SK-N-SH (cell line): ENCODE measurements at regions not wholly inside any gene's neighbourhood (a gene's known extent, or its start where the extent isn't known, plus 50 kb on each side); places are given as distances from the start of the nearest gene placed in this dataset.

ENCODE experiments used
- CTCF ChIA-PET: fragments of 300-600, 350-600 bp; formaldehyde crosslinking; extraction: SDS; loops from one replicate; lab custom pipeline; 2021; lab: Yijun Ruan, JAX
- POLR2A ChIA-PET: fragments of 350-600 bp; sonication (Branson Sonifier 250); formaldehyde crosslinking; extraction: SDS; loops from one replicate; lab custom pipeline; 2020; ENCODE audit warnings: antibody characterized with exemption, inconsistent platforms; lab: Yijun Ruan, JAX
- DNase-seq: peaks from one replicate; pipeline ENCODE4 v3.0.0; 2012
- H2AFZ ChIP-seq: fragments of 200-600 bp; sonication (generic); 2 replicates; pipeline ENCODE4 v1.8.1; 2016; ENCODE audit warnings: antibody characterized with exemption, mild to moderate bottlenecking, low read depth
- H3F3A ChIP-seq: fragments of 200-600 bp; sonication (generic); replicated peaks from 2 replicates; pipeline ENCODE3; 2016; ENCODE audit warnings: antibody characterized with exemption, mild to moderate bottlenecking; ENCODE audit not compliant: insufficient read depth
- H3K27ac ChIP-seq, 2 experiments: fragments of 200-500 bp in 1 of 2; fragments of 200-600 bp in 1 of 2; sonication (Bioruptor generic) in 1 of 2; sonication (generic), shearing (Covaris generic) in 1 of 2; 2 replicates each; pipeline versions ENCODE4 v1.5.1 to v1.6.1; 2014 to 2016; ENCODE audit warnings: low read depth in 2 of 2, inconsistent platforms in 1 of 2, low read length in 1 of 2, mild to moderate bottlenecking in 1 of 2, mixed read lengths in 1 of 2
- H3K27me3 ChIP-seq: fragments of 200-600 bp; sonication (generic), shearing (Covaris generic); 2 replicates; pipeline ENCODE4 v1.6.1; 2016; ENCODE audit warnings: mixed run types; ENCODE audit not compliant: insufficient read depth
- H3K36me3 ChIP-seq, 2 experiments: fragments of 200-500 bp in 1 of 2; fragments of 200-600 bp in 1 of 2; sonication (Bioruptor generic) in 1 of 2; sonication (generic) in 1 of 2; replicated peaks in 1 of 2; 2 replicates each; pipeline versions ENCODE3 to v1.5.1; 2014 to 2016; ENCODE audit warnings: low read length in 1 of 2, mild to moderate bottlenecking in 1 of 2; ENCODE audit not compliant: insufficient read depth in 2 of 2, control insufficient read depth in 1 of 2
- H3K4me1 ChIP-seq, 2 experiments: fragments of 200-500 bp in 1 of 2; fragments of 200-600 bp in 1 of 2; sonication (Bioruptor generic) in 1 of 2; sonication (generic), shearing (Covaris generic) in 1 of 2; 2 replicates each; pipeline versions ENCODE4 v1.5.1 to v1.6.1; 2014 to 2016; ENCODE audit warnings: low read depth in 1 of 2, low read length in 1 of 2, mixed run types in 1 of 2; ENCODE audit not compliant: insufficient read depth in 2 of 2, control insufficient read depth in 1 of 2
- H3K4me2 ChIP-seq: fragments of 200-600 bp; sonication (generic), shearing (Covaris generic); 2 replicates; pipeline ENCODE4 v1.6.1; 2017; ENCODE audit warnings: mixed run types
- H3K4me3 ChIP-seq, 2 experiments: fragments of 200-500 bp in 1 of 2; fragments of 200-600 bp in 1 of 2; sonication (Bioruptor generic) in 1 of 2; sonication (generic), shearing (Covaris generic) in 1 of 2; 2 replicates each; pipeline versions ENCODE4 v1.5.1 to v1.8.1; 2014 to 2016; ENCODE audit warnings: low read depth in 2 of 2, inconsistent platforms in 1 of 2, low read length in 1 of 2, mild to moderate bottlenecking in 1 of 2, mixed read lengths in 1 of 2, moderate library complexity in 1 of 2
- H3K79me2 ChIP-seq: fragments of 200-600 bp; sonication (generic); 2 replicates; pipeline ENCODE4 v1.8.1; 2017; ENCODE audit warnings: mild to moderate bottlenecking; ENCODE audit not compliant: insufficient read depth
- H3K9ac ChIP-seq: fragments of 200-600 bp; sonication (generic); 2 replicates; pipeline ENCODE4 v1.6.1; 2017; ENCODE audit warnings: mixed run types
- H3K9me2 ChIP-seq: fragments of 200-600 bp; sonication (generic); 2 replicates; pipeline ENCODE4 v1.6.1; 2017; ENCODE audit warnings: mixed run types
- H3K9me3 ChIP-seq: fragments of 200-600 bp; sonication (generic); 2 replicates; pipeline ENCODE4 v1.6.1; 2017; ENCODE audit warnings: mixed run types, mild to moderate bottlenecking, moderate library complexity
- H4K20me1 ChIP-seq: fragments of 200-600 bp; sonication (generic); 2 replicates; pipeline ENCODE4 v1.6.1; 2017; ENCODE audit warnings: mild to moderate bottlenecking, mixed run types; ENCODE audit not compliant: insufficient read depth
- ELF1 ChIP-seq: IDR thresholded peaks from 2 replicates; pipeline ENCODE4 v1.4.0; 2012
- EZH2phosphoT487 ChIP-seq: fragments of 200-600 bp; sonication (generic); IDR thresholded peaks from 2 replicates; pipeline ENCODE4 v1.6.1; 2017; ENCODE audit warnings: low read depth, mixed run types, mild to moderate bottlenecking, antibody characterized with exemption, moderate library complexity, borderline replicate concordance
- FOXJ3 ChIP-seq: sonication (generic); formaldehyde crosslinking; IDR thresholded peaks from 2 replicates; pipeline ENCODE4 v1.5.1; 2020; ENCODE audit warnings: mild to moderate bottlenecking, missing genetic modification reagents
- FOXM1 ChIP-seq: IDR thresholded peaks from 2 replicates; pipeline ENCODE4 v1.4.0; 2012; ENCODE audit warnings: low read depth, mild to moderate bottlenecking
- GATA2 ChIP-seq: sonication (generic); formaldehyde crosslinking; IDR thresholded peaks from 2 replicates; pipeline ENCODE4 v1.5.0; 2020; ENCODE audit warnings: mild to moderate bottlenecking, missing genetic modification reagents
- IRF3 ChIP-seq: fragments of 150-350 bp; IDR thresholded peaks from 2 replicates; pipeline ENCODE4 v1.6.1; 2016; ENCODE audit warnings: mild to moderate bottlenecking, low read depth, low read length
- MAX ChIP-seq: IDR thresholded peaks from 2 replicates; pipeline ENCODE4 v1.4.0; 2012; ENCODE audit warnings: low read depth
- MEF2A ChIP-seq: IDR thresholded peaks from 2 replicates; pipeline ENCODE4 v1.4.0; 2012; ENCODE audit warnings: low read depth, borderline replicate concordance
- POLR2AphosphoS5 ChIP-seq: IDR thresholded peaks from 2 replicates; pipeline ENCODE4 v1.6.1; 2012; ENCODE audit warnings: low read depth, low read length
- RCOR1 ChIP-seq: fragments of 150-350 bp; IDR thresholded peaks from 2 replicates; pipeline ENCODE4 v1.6.1; 2017; ENCODE audit warnings: antibody characterized with exemption, low read length
- RFX5 ChIP-seq: IDR thresholded peaks from 2 replicates; pipeline ENCODE4 v1.6.1; 2012; ENCODE audit warnings: mild to moderate bottlenecking, improper control_type of control experiment, low read length
- SIN3A ChIP-seq: IDR thresholded peaks from 2 replicates; pipeline ENCODE4 v1.6.1; 2012; ENCODE audit warnings: low read depth, mild to moderate bottlenecking, low read length, moderate library complexity, borderline replicate concordance
- TEAD4 ChIP-seq: IDR thresholded peaks from 2 replicates; pipeline ENCODE4 v1.4.0; 2012; ENCODE audit warnings: mild to moderate bottlenecking, borderline replicate concordance; ENCODE audit not compliant: insufficient read depth
- WGBS: methylation state at CpG from one replicate; pipeline ENCODE4 v1.1.6; 2017; ENCODE audit warnings: low lambda C conversion rate; 5-methylcytosine and 5-hydroxymethylcytosine counted together

- no peaks in the 10 kb centered on the region for H3K36me3 ChIP-seq
- no peak overlapping the region for H3K27ac ChIP-seq
- no peak overlapping the region for H3K9ac ChIP-seq
- H3K4me1 ChIP-seq: peaks cover 0 to 3% of the 10 kb centered on the region in 2 experiments; a peak in 1 of 4 replicates
- H3F3A ChIP-seq: no peaks in the 10 kb centered on the region
- H2AFZ ChIP-seq: no peak overlapping the region
- DNase-seq: no peak
- ChIA-PET POLR2A (no interaction called here), CTCF (interaction anchor here (1.0 kb wide), 1 partner anchor 15 kb away, joined by 3 read pairs; no protein-coding TSS in a partner anchor)
- 76% methylated on average over 5 of the region's 5 CpGs for WGBS
- no peak overlapping the region for H3K4me2 ChIP-seq
- H3K27me3 ChIP-seq: no peaks in the 10 kb centered on the region
- H3K9me3 ChIP-seq: no peaks in the 10 kb centered on the region
- no peak overlapping the region for H3K4me3 ChIP-seq
- H3K79me2 ChIP-seq: no peaks in the 10 kb centered on the region
- no peak for TF ChIP-seq RFX5
- TF ChIP-seq ELF1: no peak
- TF ChIP-seq EZH2phosphoT487: no peak
- no peaks in the 10 kb centered on the region for H4K20me1 ChIP-seq
- no peaks in the 10 kb centered on the region for H3K9me2 ChIP-seq
Measured at GRCh38 chr6:156508126-156508525, 269.1 kb upstream of the ARID1B start.

- WGBS: 76% methylated on average over 15 of the region's 15 CpGs
- Histone ChIP-seq H3K4me3 (no peak overlapping the region), H3K36me3 (no peaks in the 10 kb centered on the region), H3F3A (no peaks in the 10 kb centered on the region), H3K9me2 (no peaks in the 10 kb centered on the region), H3K27me3 (no peaks in the 10 kb centered on the region), H3K79me2 (no peaks in the 10 kb centered on the region), H3K9me3 (no peaks in the 10 kb centered on the region), H3K27ac (no peak overlapping the region), H4K20me1 (no peaks in the 10 kb centered on the region), H3K4me2 (no peak overlapping the region), H2AFZ (no peak overlapping the region), H3K4me1 (peaks cover 0 to 3% of the 10 kb centered on the region in 2 experiments; a peak in 1 of 4 replicates), H3K9ac (no peak overlapping the region)
- ChIA-PET CTCF (interaction anchor here (0.6 to 1.0 kb wide), 2 partner anchors 14 to 843 kb away, joined by 3 read pairs; no protein-coding TSS in a partner anchor), POLR2A (no interaction called here)
- no peak for DNase-seq
- TF ChIP-seq RCOR1 (no peak), GATA2 (CRISPR knock-in tag) (no peak), EZH2phosphoT487 (no peak), MAX (no peak), MEF2A (no peak), FOXM1 (no peak), IRF3 (no peak), ELF1 (no peak), TEAD4 (no peak), SIN3A (no peak), POLR2AphosphoS5 (no peak), FOXJ3 (CRISPR knock-in tag) (no peak)
Measured at GRCh38 chr6:156507656-156508055, 269.5 kb upstream of the ARID1B start.
